ENCODE measurements at regions not wholly inside any gene's neighbourhood (a gene's known extent, or its start where the extent isn't known, plus 50 kb on each side); places are given as distances from the start of the nearest gene placed in this dataset.

DNA sequence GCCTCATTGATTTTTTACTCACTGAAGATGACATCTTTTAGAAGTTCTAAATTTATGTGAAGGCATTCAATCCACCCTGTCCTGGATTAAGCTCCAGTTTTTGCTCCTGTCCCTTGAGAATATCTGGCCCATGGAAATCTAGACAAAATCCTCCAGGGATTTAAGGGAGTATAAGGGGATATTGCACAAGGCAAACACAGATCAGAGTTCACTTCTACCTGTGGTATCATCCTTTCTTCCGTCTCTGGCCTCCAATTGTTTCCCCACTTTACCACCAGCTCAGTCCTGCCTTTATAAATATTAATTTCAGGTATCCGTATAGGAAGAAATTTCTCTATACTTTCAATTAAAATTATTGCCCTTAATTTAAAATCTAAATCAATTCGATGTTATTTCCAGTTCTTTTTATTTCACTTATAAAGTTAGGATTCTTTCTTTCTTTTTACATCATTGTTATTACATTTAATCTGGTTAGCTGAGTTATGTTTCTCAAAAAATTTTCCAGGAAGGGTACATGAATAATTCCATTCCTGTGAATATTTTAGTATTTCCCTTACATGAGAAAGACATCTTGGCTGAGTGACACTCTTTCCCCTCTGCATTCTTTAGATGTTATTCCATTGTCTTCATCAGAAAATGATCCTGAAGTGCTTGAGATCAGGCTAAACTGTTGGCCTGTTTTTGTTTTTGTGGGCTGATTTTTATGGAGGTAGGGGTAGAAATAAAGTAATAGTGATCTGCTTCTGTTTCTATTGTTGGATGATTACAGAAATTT is 194.3 kb upstream of the MAP3K1 start:
- CTCF ChIA-PET: no interaction called here
- no peak for DNase-seq (ENCODE audit: extremely low spot score)
- POLR2A ChIA-PET: no interaction called here
- TF ChIP-seq, protein P1, sequence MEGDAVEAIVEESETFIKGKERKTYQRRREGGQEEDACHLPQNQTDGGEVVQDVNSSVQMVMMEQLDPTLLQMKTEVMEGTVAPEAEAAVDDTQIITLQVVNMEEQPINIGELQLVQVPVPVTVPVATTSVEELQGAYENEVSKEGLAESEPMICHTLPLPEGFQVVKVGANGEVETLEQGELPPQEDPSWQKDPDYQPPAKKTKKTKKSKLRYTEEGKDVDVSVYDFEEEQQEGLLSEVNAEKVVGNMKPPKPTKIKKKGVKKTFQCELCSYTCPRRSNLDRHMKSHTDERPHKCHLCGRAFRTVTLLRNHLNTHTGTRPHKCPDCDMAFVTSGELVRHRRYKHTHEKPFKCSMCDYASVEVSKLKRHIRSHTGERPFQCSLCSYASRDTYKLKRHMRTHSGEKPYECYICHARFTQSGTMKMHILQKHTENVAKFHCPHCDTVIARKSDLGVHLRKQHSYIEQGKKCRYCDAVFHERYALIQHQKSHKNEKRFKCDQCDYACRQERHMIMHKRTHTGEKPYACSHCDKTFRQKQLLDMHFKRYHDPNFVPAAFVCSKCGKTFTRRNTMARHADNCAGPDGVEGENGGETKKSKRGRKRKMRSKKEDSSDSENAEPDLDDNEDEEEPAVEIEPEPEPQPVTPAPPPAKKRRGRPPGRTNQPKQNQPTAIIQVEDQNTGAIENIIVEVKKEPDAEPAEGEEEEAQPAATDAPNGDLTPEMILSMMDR (IDR thresholded peaks at IDR 0.05; ENCODE audit: control extremely low read depth, extremely low read depth, low read depth, missing control alignments): no peak

DNA sequence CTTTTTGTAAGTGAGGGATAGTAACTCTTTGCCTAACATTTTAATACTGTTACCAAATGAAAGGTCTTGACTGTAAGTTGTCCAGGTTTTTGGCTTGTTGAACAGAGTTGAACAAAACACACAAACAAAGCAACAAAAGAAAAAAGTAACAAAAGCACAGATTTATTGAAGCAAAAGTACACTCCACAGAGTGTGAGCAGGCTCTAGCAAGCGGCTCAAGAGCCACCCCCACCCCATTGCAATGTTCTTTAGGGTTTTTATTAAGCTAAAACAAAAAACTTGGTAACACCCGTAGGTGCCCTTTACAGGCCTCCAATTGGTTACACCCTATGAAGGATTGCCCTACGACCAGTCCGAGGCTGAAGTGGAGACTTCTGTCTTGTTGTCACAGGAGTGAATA is 197.4 kb upstream of the MAP3K1 start:
- no peak for DNase-seq (ENCODE audit: extremely low spot score)
- TF ChIP-seq, protein P1 (IDR thresholded peaks at IDR 0.05; ENCODE audit: control extremely low read depth, extremely low read depth, low read depth, missing control alignments): no peak
- ChIA-PET CTCF (interaction anchor here (1.2 to 2.1 kb wide), 2 partner anchors 9 to 10 kb away, joined by 5 to 10 read pairs; no protein-coding TSS in a partner anchor), POLR2A (no interaction called here)

DNA sequence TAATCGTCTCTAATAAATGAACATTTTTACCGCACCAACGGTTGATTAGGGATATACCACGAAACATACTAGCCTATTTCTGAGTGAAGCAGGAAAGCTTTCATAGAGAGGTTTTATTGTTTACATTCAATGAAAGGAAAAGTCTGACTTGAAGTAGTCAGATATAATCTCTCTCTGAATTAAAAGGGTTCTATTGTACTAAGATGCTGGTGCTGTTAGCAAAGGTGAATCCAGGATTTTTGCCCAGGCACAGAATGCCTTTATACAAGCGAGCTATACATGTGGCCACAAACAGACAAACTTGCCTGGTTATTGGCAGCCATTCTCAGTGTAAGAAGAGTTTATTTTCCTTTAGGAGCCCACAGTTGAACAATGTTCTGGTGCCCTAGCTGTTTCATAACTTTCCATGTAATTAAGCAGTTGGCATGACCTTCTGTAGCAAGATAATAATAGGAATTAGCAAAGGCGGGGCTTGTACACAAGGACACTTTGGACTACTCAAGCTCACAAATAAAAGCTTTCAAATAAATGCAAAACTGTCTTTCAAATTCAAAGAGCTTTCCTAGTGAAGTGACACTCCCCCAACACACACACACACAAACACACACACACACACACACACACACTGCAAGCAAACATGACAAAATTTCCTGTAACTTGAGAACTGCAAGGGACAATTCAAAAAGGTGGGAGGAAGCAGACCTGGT is 198.7 kb upstream of the MAP3K1 start:
- CTCF ChIA-PET: interaction anchor here (1.2 to 2.1 kb wide), 2 partner anchors 9 to 10 kb away, joined by 5 to 10 read pairs; no protein-coding TSS in a partner anchor
- DNase-seq (ENCODE audit: extremely low spot score): no peak
- POLR2A ChIA-PET: no interaction called here
- TF ChIP-seq, protein P1 (IDR thresholded peaks at IDR 0.05; ENCODE audit: control extremely low read depth, extremely low read depth, low read depth, missing control alignments): no peak

DNA sequence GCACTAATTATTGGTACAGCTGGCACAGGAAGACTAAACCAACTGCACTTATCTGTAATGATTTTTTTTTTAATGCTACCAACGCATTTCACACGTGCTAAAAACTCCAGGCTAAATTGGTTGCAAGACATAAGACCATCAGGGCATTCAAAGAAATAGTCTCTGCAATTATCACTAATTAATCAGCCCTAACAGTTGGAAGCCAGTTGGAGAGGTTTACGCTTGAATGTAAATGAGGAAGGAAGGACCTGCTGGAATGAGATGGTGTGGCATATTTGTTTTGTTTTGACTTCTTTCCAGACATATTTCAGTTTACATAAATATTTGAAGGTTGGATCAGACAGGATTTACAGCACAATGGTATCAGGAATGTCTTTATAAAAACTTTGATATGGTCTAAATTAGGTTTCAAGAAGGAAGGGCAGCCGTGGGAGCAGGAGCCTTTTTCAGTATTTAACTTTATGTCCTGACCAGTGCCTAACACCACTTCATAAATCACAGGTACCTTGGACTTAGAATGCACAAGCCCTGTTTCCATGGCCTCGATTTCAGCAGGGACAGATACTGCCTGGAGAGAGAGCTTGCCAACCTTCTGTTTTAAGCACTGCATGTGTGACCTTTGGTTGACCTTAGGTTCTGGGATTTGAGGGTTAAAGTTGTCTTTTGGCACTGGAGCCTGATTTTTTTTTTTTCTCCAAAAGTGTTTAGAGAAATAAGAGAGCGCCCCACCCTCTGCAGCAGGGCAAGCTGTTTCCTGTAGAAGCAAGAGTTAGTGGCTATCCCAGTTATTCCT is 199.8 kb upstream of the MAP3K1 start:
- no peak for DNase-seq (ENCODE audit: extremely low spot score)
- TF ChIP-seq, protein P1 (IDR thresholded peaks at IDR 0.05; ENCODE audit: control extremely low read depth, extremely low read depth, low read depth, missing control alignments): no peak
- ChIA-PET POLR2A (no interaction called here), CTCF (no interaction called here)

DNA sequence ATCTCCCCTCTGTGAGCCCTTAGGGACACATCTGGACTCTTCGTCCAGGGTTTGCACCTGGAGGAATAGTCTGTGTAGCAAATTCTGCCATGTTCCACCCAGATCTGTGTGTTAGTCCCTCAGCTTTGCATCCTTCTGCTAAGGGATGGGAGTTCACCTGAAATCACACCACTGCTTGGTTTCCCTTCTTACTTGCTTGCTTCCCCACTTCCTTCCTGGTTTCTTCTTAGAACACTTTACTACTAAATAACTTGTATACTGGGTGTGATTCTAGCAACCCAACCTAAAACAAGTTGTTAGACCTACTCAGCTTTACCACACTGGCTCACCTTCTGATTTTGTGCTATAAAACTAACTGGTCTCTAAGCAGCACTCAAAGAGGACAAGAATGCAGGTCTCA is 202.6 kb upstream of the MAP3K1 start:
- ChIA-PET POLR2A (no interaction called here), CTCF (no interaction called here)
- DNase-seq (ENCODE audit: extremely low spot score): no peak
- TF ChIP-seq, protein P1 (IDR thresholded peaks at IDR 0.05; ENCODE audit: control extremely low read depth, extremely low read depth, low read depth, missing control alignments): no peak

DNA sequence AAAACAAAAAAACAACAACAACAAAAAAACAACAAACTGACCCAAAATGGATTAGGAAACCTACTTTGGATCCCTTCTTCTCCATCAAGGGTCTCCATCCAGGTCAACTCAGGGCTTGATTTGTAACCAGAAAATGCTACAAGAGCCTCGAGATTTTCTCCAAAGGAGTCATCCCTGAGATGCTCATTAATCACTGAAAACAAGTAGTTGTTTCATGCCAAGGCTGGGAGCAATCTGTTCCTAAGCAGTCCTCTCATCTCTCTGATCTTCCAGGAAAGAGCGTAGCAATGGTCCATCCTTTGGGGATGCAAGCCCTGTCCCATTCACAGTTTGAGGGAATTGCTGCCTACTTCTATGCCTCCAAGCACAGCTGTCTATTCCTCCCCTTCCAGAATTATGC is 203.0 kb upstream of the MAP3K1 start:
- TF ChIP-seq, protein P1 (IDR thresholded peaks at IDR 0.05; ENCODE audit: control extremely low read depth, extremely low read depth, low read depth, missing control alignments): no peak
- DNase-seq (ENCODE audit: extremely low spot score): no peak
- ChIA-PET CTCF (no interaction called here), POLR2A (no interaction called here)

Data from GM10248 (cell line).